AG20443 (cell line): ENCODE measurements at regions not wholly inside any gene's neighbourhood (a gene's known extent, or its start where the extent isn't known, plus 50 kb on each side); places are given as distances from the start of the nearest gene placed in this dataset.
"Not testable (repeated sequence)": the region's sequence is repeated elsewhere in the genome, so short reads cannot be mapped to it uniquely, and the experiment has no call there.

Experiments
- DNase-seq: peaks from one replicate; pipeline ENCODE4 v3.0.0; 2012; ENCODE audit warnings: low spot score, mixed read lengths

DNA sequence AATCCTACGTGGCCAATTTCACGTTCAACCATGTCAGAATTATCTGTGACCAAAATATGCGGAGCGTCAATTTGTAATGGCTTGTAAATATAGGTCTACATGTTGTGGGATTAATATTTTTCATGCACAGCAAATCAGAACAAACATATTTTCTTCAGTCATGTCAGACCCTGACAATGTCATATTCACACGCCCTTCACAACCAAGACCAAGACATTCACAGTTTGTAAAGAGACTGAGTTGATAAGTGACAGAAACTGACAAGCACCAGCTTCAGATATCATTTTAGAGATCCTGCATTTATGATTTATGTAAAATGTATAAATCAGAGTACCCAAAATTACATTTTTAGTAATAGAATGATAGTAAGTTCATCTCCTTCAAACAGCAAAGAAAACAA is 57.3 kb upstream of the NOVA1 start:
- no peak for DNase-seq

DNA sequence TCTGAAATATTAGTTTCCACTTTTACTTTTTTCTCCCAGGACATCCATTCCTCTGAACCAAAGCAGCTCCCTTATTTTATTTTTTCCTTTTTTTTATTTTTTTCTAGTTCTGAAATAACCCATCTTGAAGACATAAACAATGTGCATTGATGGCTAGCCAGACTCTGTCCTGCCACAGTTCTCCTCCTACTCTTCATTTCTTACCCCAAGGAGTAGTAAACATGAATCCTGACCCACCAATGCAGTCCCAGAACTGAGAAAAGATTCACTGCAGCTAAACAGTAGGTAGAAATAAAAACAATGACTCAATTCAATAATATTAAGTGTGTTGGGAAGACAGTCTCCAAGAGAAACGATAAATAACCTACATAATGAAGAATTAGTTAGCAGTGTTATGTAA is 65.7 kb upstream of the NOVA1 start:
- DNase-seq: no peak

GRCh38 chr14:26678732-26679420 is 81.0 kb upstream of the NOVA1 start:
- DNase-seq: not testable (repeated sequence)

- no peak for DNase-seq
Measured at GRCh38 chr14:26685401-26685800, 87.6 kb upstream of the NOVA1 start.

DNA sequence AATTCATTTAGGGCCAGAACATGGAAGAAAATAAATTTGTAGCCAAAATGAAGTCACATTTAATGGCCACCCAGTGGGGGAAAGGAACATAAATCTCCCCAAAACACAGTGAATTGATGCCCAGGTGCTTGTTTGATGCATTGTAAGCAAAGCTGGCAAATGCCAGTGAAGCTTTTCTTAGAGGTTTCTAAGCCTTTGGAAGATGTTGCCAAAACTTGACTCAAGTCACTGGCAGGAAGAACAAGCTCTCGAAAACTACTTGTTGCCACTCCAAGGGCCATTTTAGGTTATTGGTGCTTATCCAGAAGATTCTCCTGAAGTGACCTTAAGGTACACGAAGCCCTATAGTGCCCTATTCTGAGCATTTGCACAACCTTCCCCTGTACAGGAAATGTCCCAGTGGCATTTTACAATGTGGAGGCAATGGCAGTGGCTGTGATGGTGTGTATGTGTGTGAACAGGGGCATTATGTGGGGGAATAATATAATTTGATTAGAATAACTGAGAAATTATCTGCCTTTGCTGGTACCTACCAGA is 89.5 kb upstream of the NOVA1 start:
- DNase-seq: no peak

DNA sequence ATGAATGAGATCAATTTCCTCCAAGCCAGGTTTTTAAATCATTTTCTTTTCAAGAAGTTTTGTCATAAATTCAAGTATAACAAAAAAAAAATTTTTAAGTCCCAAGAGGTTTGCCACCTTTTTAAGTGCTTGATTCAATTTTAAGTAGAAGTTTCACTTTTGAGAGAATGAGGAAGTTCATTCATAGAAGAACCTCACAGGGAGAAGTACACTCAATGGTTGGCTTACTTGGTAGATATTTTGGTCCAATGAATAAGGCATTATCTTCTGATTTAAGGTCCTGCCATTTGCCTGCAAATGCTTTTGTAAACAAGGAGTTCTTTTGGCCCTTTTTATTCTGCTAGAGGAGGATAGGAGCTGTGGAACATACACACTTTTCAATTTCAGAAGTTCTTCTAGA is 96.7 kb upstream of the NOVA1 start:
- no peak for DNase-seq

DNA sequence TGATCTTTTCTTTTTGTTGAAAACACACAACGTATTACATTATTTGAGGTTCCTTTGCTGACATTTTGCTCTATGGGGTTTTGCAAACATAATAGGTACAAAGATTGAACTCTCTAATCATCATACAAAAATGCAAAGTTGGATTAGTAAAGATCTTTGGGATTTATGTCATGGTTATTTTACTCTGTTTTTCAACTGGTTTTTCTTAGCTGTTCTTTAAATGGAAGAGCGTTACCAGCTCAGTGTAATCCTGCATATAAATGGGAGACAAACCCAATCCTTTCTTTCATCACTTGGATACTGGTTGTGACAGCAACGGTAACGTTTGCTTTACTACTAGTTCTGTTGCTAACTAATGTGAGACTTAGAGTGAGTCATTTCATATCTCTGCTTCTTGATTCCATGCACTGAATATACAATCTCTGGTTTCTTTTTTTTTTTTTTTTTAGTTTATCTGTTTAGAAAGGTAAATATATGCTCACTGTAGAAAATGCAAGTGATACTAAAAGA is 104.9 kb upstream of the NOVA1 start:
- no peak for DNase-seq

DNA sequence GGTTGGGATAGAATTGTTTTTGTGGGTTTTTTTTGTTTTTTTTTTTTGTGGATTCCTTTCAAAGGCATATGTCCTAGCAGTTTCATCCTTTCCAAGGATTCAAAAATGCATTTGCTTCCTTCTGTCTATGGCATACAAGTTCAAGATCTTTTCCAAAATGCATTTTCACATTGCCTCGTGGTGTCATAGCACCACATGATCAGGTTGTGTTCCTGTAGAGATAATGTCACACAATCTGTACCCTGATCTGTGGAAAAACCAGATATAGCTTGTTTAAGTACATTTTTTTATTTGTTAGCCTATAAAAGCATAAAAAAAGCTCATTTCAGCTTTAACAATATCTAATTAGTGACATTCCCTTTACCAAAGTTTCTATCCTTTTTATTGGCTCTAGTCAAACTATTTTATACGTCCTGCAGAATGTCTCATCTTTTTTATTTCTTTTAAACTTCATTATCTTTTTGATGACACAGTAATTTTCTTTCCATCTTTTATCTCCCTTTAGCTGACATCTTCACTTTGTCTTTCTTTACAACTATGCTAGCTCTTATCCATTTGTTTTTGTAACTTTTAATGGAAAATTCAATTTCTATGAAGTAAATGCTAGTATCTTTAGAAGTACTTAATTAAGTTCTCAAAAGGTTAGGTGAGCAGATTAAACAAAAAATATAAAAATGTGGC is 106.0 kb upstream of the NOVA1 start:
- no peak for DNase-seq

DNA sequence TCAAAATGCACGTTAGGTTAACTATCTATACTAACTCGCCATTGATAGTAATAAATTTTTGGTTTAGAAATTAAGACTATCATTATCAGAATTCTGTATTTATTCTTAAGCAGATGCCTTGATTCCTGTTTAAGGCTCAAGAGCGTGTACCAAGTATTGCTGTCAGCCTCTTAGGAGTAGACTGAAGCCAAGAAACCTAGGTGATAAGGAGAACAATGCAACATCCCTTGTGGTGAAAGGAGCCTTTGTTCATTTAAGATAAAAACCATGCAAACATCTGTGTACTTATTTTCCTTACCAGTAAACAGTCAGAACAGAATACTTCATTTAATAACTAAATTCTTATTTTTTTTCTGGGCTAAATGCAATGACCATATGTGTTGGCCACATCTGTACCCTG is 109.4 kb upstream of the NOVA1 start:
- no peak for DNase-seq

- no peak for DNase-seq
Measured at GRCh38 chr14:26709019-26709418, 111.2 kb upstream of the NOVA1 start.

- DNase-seq: peak; percentile 13
Measured at GRCh38 chr14:26719514-26719913, 121.7 kb upstream of the NOVA1 start.

DNA sequence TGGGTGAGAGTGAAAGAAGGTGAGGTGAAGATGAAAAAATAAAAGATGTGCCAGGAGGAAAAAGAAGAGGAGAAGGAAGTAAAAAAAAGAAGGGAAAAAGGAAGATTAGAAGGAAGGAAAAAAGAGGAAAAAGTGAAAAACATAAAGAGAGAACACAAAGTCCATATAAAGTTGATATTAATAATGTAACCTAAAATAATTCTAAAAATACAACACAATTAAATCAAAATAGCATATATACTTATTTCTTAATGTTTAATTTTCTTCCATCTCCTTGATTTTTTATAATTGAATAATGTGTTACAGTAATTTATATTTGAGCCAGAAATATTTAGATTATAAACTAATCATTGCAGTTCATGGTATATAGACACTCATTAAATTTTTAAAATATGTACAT is 124.4 kb upstream of the NOVA1 start:
- no peak for DNase-seq

- DNase-seq: peak; percentile 48
Measured at GRCh38 chr14:26729851-26730250, 132.0 kb upstream of the NOVA1 start.

DNA sequence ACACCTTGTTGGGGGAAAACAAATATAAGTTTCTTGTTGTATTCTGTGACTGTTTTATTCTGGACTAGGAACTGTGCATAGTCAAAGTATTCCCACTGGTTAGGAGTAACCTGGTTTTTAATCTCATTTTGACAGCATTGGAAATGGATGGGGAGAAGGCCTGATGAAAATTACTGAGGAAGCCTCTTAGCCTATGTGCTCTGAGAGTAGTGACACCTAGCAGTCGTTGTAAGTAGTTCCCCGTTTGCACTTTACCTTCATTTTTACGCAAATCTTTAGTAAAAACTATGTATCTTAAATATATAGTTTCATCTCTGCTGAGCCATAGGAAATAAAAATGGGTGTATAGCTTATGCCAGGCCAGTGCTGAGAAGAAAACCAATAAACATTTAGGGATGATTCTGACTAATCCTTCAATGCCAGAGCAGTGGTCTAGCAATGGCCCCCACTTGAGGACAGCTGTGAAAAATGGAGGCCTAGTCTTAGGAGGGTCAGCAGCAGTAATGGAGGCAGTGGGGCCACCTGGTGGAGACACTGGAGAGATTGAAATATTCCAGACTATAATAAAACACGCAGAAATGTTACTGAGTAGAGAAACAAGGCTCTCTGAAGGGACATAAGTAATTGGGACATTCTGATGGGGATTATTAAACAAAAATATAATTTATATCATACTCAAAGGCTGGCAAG is 133.2 kb upstream of the NOVA1 start:
- peak; percentile 9 for DNase-seq

- DNase-seq: no peak
Measured at GRCh38 chr14:26735811-26736210, 138.0 kb upstream of the NOVA1 start.

- no peak for DNase-seq
Measured at GRCh38 chr14:26738571-26738970, 140.7 kb upstream of the NOVA1 start.

GRCh38 chr14:26741711-26742212 is 143.9 kb upstream of the NOVA1 start:
- no peak for DNase-seq

DNA sequence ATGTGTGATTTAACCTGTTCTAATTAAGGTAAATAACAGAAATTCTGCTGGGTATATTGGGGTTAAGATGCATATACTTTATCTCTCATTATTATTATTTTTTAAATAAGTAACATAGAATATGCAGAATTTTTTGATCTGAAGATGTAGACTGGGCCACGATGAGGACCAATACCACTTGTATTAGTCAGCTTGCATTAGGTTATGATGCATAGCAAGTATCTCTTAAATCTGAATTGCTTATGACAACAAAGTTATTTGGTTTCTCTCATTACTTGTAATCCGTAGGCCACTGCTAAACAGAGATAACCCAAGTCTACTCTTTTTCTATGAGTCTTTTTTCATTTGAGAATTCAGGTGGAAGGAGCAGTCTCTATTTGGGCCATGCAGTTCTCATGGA is 145.5 kb upstream of the NOVA1 start:
- DNase-seq: no peak

DNA sequence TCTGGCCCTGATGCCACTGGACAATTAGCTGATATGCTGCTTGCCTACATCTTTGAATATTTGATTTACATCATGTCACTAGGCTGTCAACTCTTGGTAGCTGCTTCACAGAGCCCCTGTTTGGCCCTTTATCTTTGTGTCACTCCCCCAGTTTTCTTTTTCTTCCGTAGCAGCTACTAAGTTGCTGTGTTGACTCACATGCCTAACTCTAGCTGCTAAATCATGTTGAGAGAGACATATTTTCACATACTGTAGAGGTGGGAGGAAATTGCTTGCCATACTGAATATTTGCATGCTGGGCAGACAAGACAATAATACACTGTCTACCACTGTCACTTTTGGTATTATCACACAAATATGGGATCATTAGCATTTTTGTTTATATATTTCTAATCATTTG is 147.1 kb upstream of the NOVA1 start:
- no peak for DNase-seq

GRCh38 chr14:26761532-26761931 is 163.7 kb upstream of the NOVA1 start:
- no peak for DNase-seq

DNA sequence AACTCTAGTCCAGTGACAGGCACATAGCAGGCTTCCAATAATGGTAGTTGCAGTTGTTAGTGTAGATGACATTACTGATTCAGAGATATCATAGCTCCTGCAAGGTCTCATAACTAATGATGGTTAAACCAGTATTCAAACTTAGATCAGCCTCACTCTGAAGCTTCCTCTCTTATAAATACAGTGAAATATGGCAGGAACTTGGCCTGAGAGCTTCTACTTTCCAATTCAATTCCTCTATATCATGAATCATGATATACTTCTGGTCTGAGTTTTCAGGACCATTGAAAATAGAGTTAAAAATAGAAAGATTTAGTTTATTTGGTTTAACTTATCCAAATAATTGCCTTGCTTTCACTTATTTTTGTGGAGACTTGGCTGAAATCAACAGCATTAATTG is 167.5 kb upstream of the NOVA1 start:
- DNase-seq: no peak

GRCh38 chr14:26765768-26766520 is 168.1 kb upstream of the NOVA1 start:
- DNase-seq: peak; percentile 69
